Keratinocyte (primary cell): ENCODE measurements at regions not wholly inside any gene's neighbourhood (a gene's known extent, or its start where the extent isn't known, plus 50 kb on each side); places are given as distances from the start of the nearest gene placed in this dataset.

Experiments used
- DNase-seq: peaks from one replicate; pipeline ENCODE4 v3.0.0-alpha.2; 2011; ENCODE audit warnings: low read depth, missing footprints, low spot score
- FAIRE-seq: peaks from 2 replicates; lab custom pipeline; 2011; peaks lifted over from hg19 to GRCh38; lab: Jason Lieb, UNC
- H2AFZ ChIP-seq: 2 replicates; pipeline ENCODE4 v1.6.0; 2012; ENCODE audit warnings: low read length, control low read depth, inconsistent platforms; ENCODE audit not compliant: control insufficient read depth
- H3K27ac ChIP-seq: 2 replicates; pipeline ENCODE4 v1.5.1; 2011; ENCODE audit warnings: low read length; ENCODE audit not compliant: control insufficient read depth, insufficient read depth
- H3K27me3 ChIP-seq: 3 replicates; pipeline ENCODE4 v1.6.0; 2011; ENCODE audit warnings: low read length; ENCODE audit not compliant: control insufficient read depth, insufficient read depth; ENCODE audit errors: extremely low read depth
- H3K36me3 ChIP-seq, 2 experiments: 2 replicates in 1 of 2; 3 replicates in 1 of 2; pipeline ENCODE4 v1.5.1; 2011; ENCODE audit warnings: low read length in 2 of 2, mild to moderate bottlenecking in 1 of 2; ENCODE audit not compliant: control insufficient read depth in 2 of 2, insufficient read depth in 2 of 2; ENCODE audit errors: extremely low read depth in 1 of 2
- H3K4me1 ChIP-seq: 3 replicates; pipeline ENCODE4 v1.5.1; 2011; ENCODE audit warnings: low read length; ENCODE audit not compliant: control insufficient read depth, insufficient read depth; ENCODE audit errors: extremely low read depth
- H3K4me2 ChIP-seq: 3 replicates; pipeline ENCODE4 v1.6.0; 2011; ENCODE audit warnings: low read depth, low read length; ENCODE audit not compliant: control insufficient read depth, insufficient read depth; ENCODE audit errors: extremely low read depth
- H3K4me3 ChIP-seq, 3 experiments: fragments of 200-600 bp in 1 of 3; sonication (generic) in 1 of 3; 2 replicates in 2 of 3; 3 replicates in 1 of 3; pipeline ENCODE4 v1.5.1; 2011 to 2016; ENCODE audit warnings: low read length in 3 of 3, mild to moderate bottlenecking in 3 of 3, control low read depth in 2 of 3, inconsistent platforms in 1 of 3, low read depth in 1 of 3, mixed read lengths in 1 of 3, mixed run types in 1 of 3, moderate library complexity in 1 of 3; ENCODE audit not compliant: control insufficient read depth in 2 of 3, insufficient read depth in 2 of 3; ENCODE audit errors: extremely low read depth in 1 of 3
- H3K79me2 ChIP-seq: 2 replicates; pipeline ENCODE4 v1.6.0; 2012; ENCODE audit warnings: low read length; ENCODE audit not compliant: control insufficient read depth, insufficient read depth
- H3K9ac ChIP-seq: 3 replicates; pipeline ENCODE4 v1.6.0; 2011; ENCODE audit warnings: low read length; ENCODE audit not compliant: control insufficient read depth, insufficient read depth; ENCODE audit errors: extremely low read depth
- H3K9me1 ChIP-seq: 3 replicates; pipeline ENCODE4 v1.6.0; 2011; ENCODE audit warnings: low read length; ENCODE audit not compliant: control insufficient read depth, insufficient read depth; ENCODE audit errors: extremely low read depth
- H3K9me3 ChIP-seq: 2 replicates; pipeline ENCODE4 v1.5.1; 2012; ENCODE audit warnings: low read depth, low read length; ENCODE audit not compliant: control insufficient read depth
- H4K20me1 ChIP-seq: 3 replicates; pipeline ENCODE4 v1.6.0; 2011; ENCODE audit warnings: low read length; ENCODE audit not compliant: control insufficient read depth, insufficient read depth; ENCODE audit errors: extremely low read depth
- EZH2 ChIP-seq: IDR thresholded peaks from one replicate; pipeline ENCODE4 v1.6.1; 2012; ENCODE audit warnings: inconsistent platforms, mild to moderate bottlenecking, low read length, moderate library complexity
- dilution Hi-C: fragments of 300-500 bp; cut with MboI; formaldehyde crosslinking; loops from one replicate; pipeline ENCODE4 v1.7.0; 2020; ENCODE audit warnings: low sequenced_read_pairs; ENCODE audit not compliant: extremely low pct_ligation_motif_present
- TF ChIP-seq, protein P1 (sequence below), 3 experiments: IDR thresholded peaks in 1 of 3; conservative IDR thresholded peaks in 1 of 3; optimal IDR thresholded peaks in 1 of 3; 2 replicates in 2 of 3; 3 replicates in 1 of 3; pipeline versions ENCODE3 to v1.5.1; 2011; ENCODE audit warnings: low read length in 3 of 3, mild to moderate bottlenecking in 3 of 3, moderate library complexity in 2 of 3, control low read depth in 1 of 3, inconsistent platforms in 1 of 3; ENCODE audit not compliant: insufficient read depth in 2 of 3; ENCODE audit errors: extremely low read depth in 1 of 3

DNA sequence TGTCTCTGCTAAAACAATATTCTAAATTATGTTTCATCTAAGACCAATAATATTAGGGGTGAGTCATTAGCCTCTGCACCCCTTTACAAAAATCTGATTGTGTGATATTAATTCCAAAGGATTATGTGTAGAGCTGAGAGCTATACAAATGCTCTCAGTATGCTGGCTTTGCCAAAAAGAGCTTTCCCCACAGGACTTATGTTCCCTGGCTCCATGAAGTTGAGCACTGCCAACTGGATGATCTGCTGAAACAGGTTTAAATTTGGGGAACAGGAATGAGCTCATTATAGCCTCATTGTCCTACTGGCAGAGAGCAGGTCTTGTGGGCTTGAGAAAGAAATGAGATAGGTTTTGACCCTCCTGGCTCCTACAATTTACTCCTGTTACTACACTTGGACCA, 347.8 kb upstream of the LMCD1 start:
- Histone ChIP-seq H3K4me2 (no peak overlapping the region), H3K27me3 (no peaks in the 10 kb centered on the region), H3K4me1 (no peaks in the 10 kb centered on the region), H3K36me3 (no peaks in the 10 kb centered on the region), H3K9me3 (no peaks in the 10 kb centered on the region), H3K9me1 (no peaks in the 10 kb centered on the region), H3K9ac (no peak overlapping the region), H3K79me2 (no peaks in the 10 kb centered on the region), H4K20me1 (no peaks in the 10 kb centered on the region), H2AFZ (no peak overlapping the region), H3K4me3 (no peak overlapping the region), H3K27ac (no peak overlapping the region)
- dilution Hi-C loops, result no loop called here
- TF ChIP-seq, protein P1, sequence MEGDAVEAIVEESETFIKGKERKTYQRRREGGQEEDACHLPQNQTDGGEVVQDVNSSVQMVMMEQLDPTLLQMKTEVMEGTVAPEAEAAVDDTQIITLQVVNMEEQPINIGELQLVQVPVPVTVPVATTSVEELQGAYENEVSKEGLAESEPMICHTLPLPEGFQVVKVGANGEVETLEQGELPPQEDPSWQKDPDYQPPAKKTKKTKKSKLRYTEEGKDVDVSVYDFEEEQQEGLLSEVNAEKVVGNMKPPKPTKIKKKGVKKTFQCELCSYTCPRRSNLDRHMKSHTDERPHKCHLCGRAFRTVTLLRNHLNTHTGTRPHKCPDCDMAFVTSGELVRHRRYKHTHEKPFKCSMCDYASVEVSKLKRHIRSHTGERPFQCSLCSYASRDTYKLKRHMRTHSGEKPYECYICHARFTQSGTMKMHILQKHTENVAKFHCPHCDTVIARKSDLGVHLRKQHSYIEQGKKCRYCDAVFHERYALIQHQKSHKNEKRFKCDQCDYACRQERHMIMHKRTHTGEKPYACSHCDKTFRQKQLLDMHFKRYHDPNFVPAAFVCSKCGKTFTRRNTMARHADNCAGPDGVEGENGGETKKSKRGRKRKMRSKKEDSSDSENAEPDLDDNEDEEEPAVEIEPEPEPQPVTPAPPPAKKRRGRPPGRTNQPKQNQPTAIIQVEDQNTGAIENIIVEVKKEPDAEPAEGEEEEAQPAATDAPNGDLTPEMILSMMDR (optimal IDR thresholded peaks at IDR 0.05 in 1 of 3, IDR thresholded peaks at IDR 0.05 in 1 of 3, conservative IDR thresholded peaks at IDR 0.05 in 1 of 3; ENCODE audit: extremely low read depth in 1 of 3, insufficient read depth in 2 of 3, low read length in 3 of 3), result no peak
- TF ChIP-seq EZH2, result no peak
- DNase-seq, result no peak
- FAIRE-seq, result no peak

DNA sequence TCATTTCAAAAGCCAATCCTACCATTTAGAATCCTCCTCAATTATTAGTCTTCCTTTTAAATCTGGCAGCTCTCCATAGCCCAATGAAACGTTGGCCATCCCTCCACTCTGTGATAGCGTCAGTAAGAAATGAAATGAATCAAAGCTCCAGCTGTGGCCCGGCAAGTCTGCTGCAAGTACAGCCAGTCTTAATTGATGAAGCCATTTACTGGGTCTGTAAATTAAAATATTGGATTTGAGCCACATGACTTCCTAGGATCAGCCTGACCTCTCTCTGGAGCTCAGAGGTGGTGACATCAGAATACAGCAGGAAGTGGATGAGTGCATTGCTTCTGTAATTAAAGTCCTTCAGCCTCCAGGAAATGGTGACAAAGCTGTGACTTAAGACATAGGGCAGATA, 347.0 kb upstream of the LMCD1 start:
- Histone ChIP-seq H3K79me2 (no peaks in the 10 kb centered on the region), H3K4me3 (no peak overlapping the region), H3K27ac (no peak overlapping the region), H3K9ac (no peak overlapping the region), H3K36me3 (no peaks in the 10 kb centered on the region), H3K9me3 (no peaks in the 10 kb centered on the region), H4K20me1 (no peaks in the 10 kb centered on the region), H2AFZ (no peak overlapping the region), H3K4me1 (no peaks in the 10 kb centered on the region), H3K4me2 (no peak overlapping the region), H3K27me3 (no peaks in the 10 kb centered on the region), H3K9me1 (no peaks in the 10 kb centered on the region)
- DNase-seq (no peak), FAIRE-seq (no peak)
- TF ChIP-seq, protein P1 (optimal IDR thresholded peaks at IDR 0.05 in 1 of 3, IDR thresholded peaks at IDR 0.05 in 1 of 3, conservative IDR thresholded peaks at IDR 0.05 in 1 of 3; ENCODE audit: extremely low read depth in 1 of 3, insufficient read depth in 2 of 3, low read length in 3 of 3), result no peak
- no peak for TF ChIP-seq EZH2
- dilution Hi-C loops, result no loop called here
